MM.1S (cell line): ENCODE measurements at regions not wholly inside any gene's neighbourhood (a gene's known extent, or its start where the extent isn't known, plus 50 kb on each side); places are given as distances from the start of the nearest gene placed in this dataset.

Experiments used
- EZH2phosphoT487 ChIP-seq: fragments of 300-600 bp; sonication (generic); IDR thresholded peaks from 2 replicates; pipeline ENCODE4 v1.6.1; 2018; ENCODE audit warnings: antibody characterized with exemption, low read length
- TF ChIP-seq, protein P1 (sequence below): fragments of 300-600 bp; sonication (generic); IDR thresholded peaks from 2 replicates; pipeline ENCODE4 v1.5.1; 2016; ENCODE audit warnings: antibody characterized with exemption, low read length, mixed read lengths

- TF ChIP-seq, protein P1, sequence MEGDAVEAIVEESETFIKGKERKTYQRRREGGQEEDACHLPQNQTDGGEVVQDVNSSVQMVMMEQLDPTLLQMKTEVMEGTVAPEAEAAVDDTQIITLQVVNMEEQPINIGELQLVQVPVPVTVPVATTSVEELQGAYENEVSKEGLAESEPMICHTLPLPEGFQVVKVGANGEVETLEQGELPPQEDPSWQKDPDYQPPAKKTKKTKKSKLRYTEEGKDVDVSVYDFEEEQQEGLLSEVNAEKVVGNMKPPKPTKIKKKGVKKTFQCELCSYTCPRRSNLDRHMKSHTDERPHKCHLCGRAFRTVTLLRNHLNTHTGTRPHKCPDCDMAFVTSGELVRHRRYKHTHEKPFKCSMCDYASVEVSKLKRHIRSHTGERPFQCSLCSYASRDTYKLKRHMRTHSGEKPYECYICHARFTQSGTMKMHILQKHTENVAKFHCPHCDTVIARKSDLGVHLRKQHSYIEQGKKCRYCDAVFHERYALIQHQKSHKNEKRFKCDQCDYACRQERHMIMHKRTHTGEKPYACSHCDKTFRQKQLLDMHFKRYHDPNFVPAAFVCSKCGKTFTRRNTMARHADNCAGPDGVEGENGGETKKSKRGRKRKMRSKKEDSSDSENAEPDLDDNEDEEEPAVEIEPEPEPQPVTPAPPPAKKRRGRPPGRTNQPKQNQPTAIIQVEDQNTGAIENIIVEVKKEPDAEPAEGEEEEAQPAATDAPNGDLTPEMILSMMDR: no peak
- no peak for TF ChIP-seq EZH2phosphoT487
Measured at GRCh38 chr7:81162771-81163525, 244.1 kb upstream of the SEMA3C start.
